Gastrocnemius medialis (tissue), 4 donors: ENCODE measurements at regions not wholly inside any gene's neighbourhood (a gene's known extent, or its start where the extent isn't known, plus 50 kb on each side); places are given as distances from the start of the nearest gene placed in this dataset.
"Not testable (repeated sequence)": the region's sequence is repeated elsewhere in the genome, so short reads cannot be mapped to it uniquely, and the experiment has no call there.

ENCODE experiments used
- ATAC-seq, 2 donors: fragments of 150-250 bp; one replicate each; pipeline ENCODE4 v1.9.1; 2016
- DNase-seq, 2 donors: peaks; one replicate each; pipeline ENCODE4 v3.0.0-alpha.2; 2019
- H3K27ac ChIP-seq, 4 donors: fragments of 200-600 bp; sonication (generic); 1 replicate in 1 of 4; 2 replicates in 3 of 4; pipeline ENCODE4 v1.5.1; 2016 to 2018; ENCODE audit warnings: mild to moderate bottlenecking in 2 of 4, moderate library complexity in 1 of 4
- H3K27me3 ChIP-seq, 3 donors: fragments of 200-600 bp; sonication (generic) in 2 of 3; 1 replicate in 1 of 3; 2 replicates in 2 of 3; pipeline versions ENCODE4 v1.5.1 to v1.6.0; 2016 to 2019; ENCODE audit warnings: mild to moderate bottlenecking in 1 of 3, moderate library complexity in 1 of 3
- H3K36me3 ChIP-seq, 2 donors: fragments of 200-600 bp; sonication (generic) in 1 of 2; one replicate each; pipeline ENCODE4 v1.5.1; 2017 to 2018
- H3K4me1 ChIP-seq, 2 donors: fragments of 200-600 bp; sonication (generic) in 1 of 2; one replicate each; pipeline ENCODE4 v1.5.1; 2016 to 2017; ENCODE audit warnings: mild to moderate bottlenecking in 2 of 2
- H3K4me3 ChIP-seq, 4 donors: fragments of 200-600 bp; sonication (generic) in 3 of 4; 1 replicate in 1 of 4; 2 replicates in 3 of 4; pipeline ENCODE4 v1.5.1; 2016 to 2019; ENCODE audit warnings: mild to moderate bottlenecking in 2 of 4
- H3K9me3 ChIP-seq, 3 donors: fragments of 200-600 bp; sonication (generic) in 2 of 3; 1 replicate in 1 of 3; 2 replicates in 2 of 3; pipeline ENCODE4 v1.5.1; 2016 to 2019
- in situ Hi-C, 4 donors: fragments of 200-750 bp; cut with MboI; loops; one replicate each; pipeline versions ENCODE4 v1.15.0 to v1.8.0; 2017; ENCODE audit warnings: low sequenced_read_pairs in 4 of 4
- intact Hi-C: fragments of 100-400 bp; cut with DNase I; formaldehyde crosslinking; loops from one replicate; pipeline ENCODE4 v1.15.1; 2023; ENCODE audit warnings: low total_unique reads

GRCh38 chr2:90288396-90288795 is 1596.9 kb downstream of the RPIA start:
- H3K27ac ChIP-seq, ATAC-seq, in situ Hi-C loops, H3K36me3 ChIP-seq, H3K9me3 ChIP-seq, H3K27me3 ChIP-seq, H3K4me1 ChIP-seq, intact Hi-C loops, H3K4me3 ChIP-seq, DNase-seq: not testable (repeated sequence)

DNA sequence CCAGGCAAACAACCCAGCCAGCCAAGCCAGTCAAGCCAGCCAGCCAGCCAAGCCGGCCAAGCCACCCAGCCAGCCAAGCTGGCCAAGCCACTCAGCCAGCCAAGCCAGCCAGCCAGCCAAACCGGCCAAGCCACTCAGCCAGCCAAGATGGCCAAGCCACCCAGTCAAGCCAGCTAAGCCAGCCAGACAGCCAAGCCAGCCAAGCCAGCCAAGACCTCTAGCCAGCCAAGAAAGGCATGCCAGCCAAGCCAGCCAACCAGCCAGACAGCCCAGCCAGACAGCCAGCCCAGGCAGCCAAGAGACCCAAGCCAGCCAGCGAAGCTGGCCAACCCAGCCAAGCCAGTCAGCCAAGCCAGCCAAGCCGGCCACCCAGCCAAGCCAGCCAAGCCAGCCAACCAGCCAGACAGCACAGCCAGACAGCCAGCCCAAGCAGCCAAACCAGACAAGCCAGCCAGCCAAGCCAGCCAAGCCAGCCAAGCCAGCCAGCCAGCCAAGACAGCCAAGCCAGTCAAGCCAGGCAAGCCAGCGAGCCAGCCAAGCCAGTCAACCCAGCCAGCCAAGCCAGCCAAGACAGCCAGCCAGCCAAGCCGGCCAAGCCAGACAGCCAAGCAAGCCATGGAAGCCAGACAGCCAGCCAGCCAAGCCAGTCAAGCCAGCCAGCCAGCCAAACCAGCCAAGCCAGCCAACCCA is 1598.0 kb downstream of the RPIA start:
- ATAC-seq, H3K9me3 ChIP-seq, H3K36me3 ChIP-seq, intact Hi-C loops, H3K27me3 ChIP-seq, in situ Hi-C loops, DNase-seq, H3K27ac ChIP-seq, H3K4me1 ChIP-seq, H3K4me3 ChIP-seq: not testable (repeated sequence)

GRCh38 chr2:90290701-90291100 is 1599.2 kb downstream of the RPIA start:
- in situ Hi-C loops, intact Hi-C loops, DNase-seq, H3K4me1 ChIP-seq, H3K9me3 ChIP-seq, H3K27ac ChIP-seq, H3K4me3 ChIP-seq, H3K36me3 ChIP-seq, ATAC-seq, H3K27me3 ChIP-seq: not testable (repeated sequence)

GRCh38 chr2:90291168-90291883 is 1599.9 kb downstream of the RPIA start:
- in situ Hi-C loops, H3K36me3 ChIP-seq, ATAC-seq, intact Hi-C loops, H3K9me3 ChIP-seq, H3K27ac ChIP-seq, H3K4me1 ChIP-seq, H3K27me3 ChIP-seq, DNase-seq, H3K4me3 ChIP-seq: not testable (repeated sequence)

DNA sequence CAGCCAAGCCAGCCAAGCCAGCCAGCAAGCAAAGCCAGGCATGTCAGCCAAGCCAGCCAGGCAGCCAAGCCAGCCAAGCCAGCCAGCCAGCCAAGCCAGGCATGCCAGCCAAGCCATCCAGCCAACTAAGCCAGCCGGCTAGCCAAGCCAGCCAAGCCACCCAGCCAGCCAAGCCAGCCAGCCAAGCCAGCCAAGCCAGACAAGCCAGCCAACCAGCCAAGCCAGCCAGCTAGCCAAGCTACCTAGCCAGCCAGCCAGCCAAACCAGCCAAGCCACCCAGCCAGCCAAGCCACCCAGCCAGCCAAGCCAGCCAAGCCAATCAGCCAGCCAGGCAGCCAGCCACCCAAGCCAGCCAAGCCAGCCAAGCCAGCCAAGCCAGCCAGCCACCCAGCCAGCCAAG is 1600.5 kb downstream of the RPIA start:
- H3K4me3 ChIP-seq, ATAC-seq, DNase-seq, H3K9me3 ChIP-seq, H3K4me1 ChIP-seq, intact Hi-C loops, in situ Hi-C loops, H3K27me3 ChIP-seq, H3K36me3 ChIP-seq, H3K27ac ChIP-seq: not testable (repeated sequence)

GRCh38 chr2:90292451-90292850 is 1601.0 kb downstream of the RPIA start:
- H3K27me3 ChIP-seq, DNase-seq, ATAC-seq, intact Hi-C loops, H3K9me3 ChIP-seq, H3K36me3 ChIP-seq, H3K27ac ChIP-seq, in situ Hi-C loops, H3K4me1 ChIP-seq, H3K4me3 ChIP-seq: not testable (repeated sequence)

GRCh38 chr2:90293224-90293623 is 1601.8 kb downstream of the RPIA start:
- H3K9me3 ChIP-seq, H3K4me3 ChIP-seq, H3K27ac ChIP-seq, H3K27me3 ChIP-seq, H3K4me1 ChIP-seq, ATAC-seq, DNase-seq, H3K36me3 ChIP-seq, in situ Hi-C loops, intact Hi-C loops: not testable (repeated sequence)

DNA sequence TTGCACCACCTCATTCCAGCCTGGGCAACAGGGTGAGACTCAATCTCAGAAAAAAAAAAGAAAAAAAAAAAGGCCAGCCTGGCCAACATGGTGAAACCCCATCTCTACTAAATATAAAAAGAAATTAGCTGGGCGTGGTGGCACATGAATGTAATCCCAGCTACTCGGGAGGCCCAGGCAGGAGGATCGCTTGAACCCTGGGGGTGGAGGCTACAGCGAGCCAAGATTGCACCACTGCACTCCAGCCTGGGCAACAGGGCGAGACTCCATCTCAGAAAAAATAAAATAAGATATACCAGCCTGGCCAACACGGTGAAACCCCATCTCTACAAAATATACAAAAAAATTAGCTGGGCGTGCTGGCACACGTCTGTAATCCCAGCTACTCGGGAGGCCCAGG is 1602.3 kb downstream of the RPIA start:
- intact Hi-C loops, H3K9me3 ChIP-seq, H3K27ac ChIP-seq, H3K36me3 ChIP-seq, in situ Hi-C loops, DNase-seq, H3K27me3 ChIP-seq, H3K4me3 ChIP-seq, H3K4me1 ChIP-seq, ATAC-seq: not testable (repeated sequence)

- H3K27me3 ChIP-seq, DNase-seq, in situ Hi-C loops, H3K27ac ChIP-seq, H3K4me1 ChIP-seq, H3K36me3 ChIP-seq, H3K9me3 ChIP-seq, intact Hi-C loops, ATAC-seq, H3K4me3 ChIP-seq: not testable (repeated sequence)
Observed at GRCh38 chr2:90295036-90295750, 1603.7 kb downstream of the RPIA start.

DNA sequence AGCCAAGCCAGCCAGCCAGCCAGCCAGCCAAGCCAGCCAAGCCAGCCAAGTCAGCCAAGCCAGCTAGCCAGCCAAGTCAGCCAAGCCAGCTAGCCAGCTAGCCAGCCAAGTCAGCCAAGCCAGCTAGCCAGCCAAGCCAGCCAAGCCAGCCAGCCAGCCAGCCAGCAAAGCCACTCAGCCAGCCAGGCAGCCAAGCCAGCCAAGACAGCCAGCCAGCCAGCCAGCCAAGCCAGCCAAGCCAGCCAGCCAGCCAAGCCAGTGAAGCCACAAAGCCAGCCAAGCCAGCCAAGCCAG is 1605.0 kb downstream of the RPIA start:
- H3K4me1 ChIP-seq, intact Hi-C loops, H3K27me3 ChIP-seq, H3K9me3 ChIP-seq, ATAC-seq, H3K27ac ChIP-seq, DNase-seq, in situ Hi-C loops, H3K36me3 ChIP-seq, H3K4me3 ChIP-seq: not testable (repeated sequence)

- not testable (repeated sequence) for DNase-seq
Observed at GRCh38 chr2:90297701-90298100, 1606.2 kb downstream of the RPIA start.

More at GRCh38 chr2:90297701-90298100, 1606.2 kb downstream of the RPIA start:
- intact Hi-C loops, ATAC-seq, H3K36me3 ChIP-seq, H3K9me3 ChIP-seq, H3K27me3 ChIP-seq, in situ Hi-C loops, H3K4me1 ChIP-seq, H3K27ac ChIP-seq, H3K4me3 ChIP-seq: not testable (repeated sequence)
